ENCODE measurements at regions not wholly inside any gene's neighbourhood (a gene's known extent, or its start where the extent isn't known, plus 50 kb on each side); places are given as distances from the start of the nearest gene placed in this dataset.

- TF ChIP-seq, protein P1, sequence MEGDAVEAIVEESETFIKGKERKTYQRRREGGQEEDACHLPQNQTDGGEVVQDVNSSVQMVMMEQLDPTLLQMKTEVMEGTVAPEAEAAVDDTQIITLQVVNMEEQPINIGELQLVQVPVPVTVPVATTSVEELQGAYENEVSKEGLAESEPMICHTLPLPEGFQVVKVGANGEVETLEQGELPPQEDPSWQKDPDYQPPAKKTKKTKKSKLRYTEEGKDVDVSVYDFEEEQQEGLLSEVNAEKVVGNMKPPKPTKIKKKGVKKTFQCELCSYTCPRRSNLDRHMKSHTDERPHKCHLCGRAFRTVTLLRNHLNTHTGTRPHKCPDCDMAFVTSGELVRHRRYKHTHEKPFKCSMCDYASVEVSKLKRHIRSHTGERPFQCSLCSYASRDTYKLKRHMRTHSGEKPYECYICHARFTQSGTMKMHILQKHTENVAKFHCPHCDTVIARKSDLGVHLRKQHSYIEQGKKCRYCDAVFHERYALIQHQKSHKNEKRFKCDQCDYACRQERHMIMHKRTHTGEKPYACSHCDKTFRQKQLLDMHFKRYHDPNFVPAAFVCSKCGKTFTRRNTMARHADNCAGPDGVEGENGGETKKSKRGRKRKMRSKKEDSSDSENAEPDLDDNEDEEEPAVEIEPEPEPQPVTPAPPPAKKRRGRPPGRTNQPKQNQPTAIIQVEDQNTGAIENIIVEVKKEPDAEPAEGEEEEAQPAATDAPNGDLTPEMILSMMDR (IDR thresholded peaks at IDR 0.05): no peak
- no peak for TF ChIP-seq POLR2A (IDR thresholded peaks at IDR 0.05)
- H3K27me3 ChIP-seq: no peaks in the 10 kb centered on the region
- intact Hi-C loops (cut with DNase I): no loop called here
- H3K4me1 ChIP-seq: peaks cover 3 to 22% (median 4%) of the 10 kb centered on the region in 3 donors
- no peaks in the 10 kb centered on the region for H3K9me3 ChIP-seq
- H3K27ac ChIP-seq: no peak overlapping the region
- H3K4me3 ChIP-seq: no peak overlapping the region
- H3K36me3 ChIP-seq: no peaks in the 10 kb centered on the region
- no peak for DNase-seq
- WGBS, 2 donors: 80 to 81% methylated on average over 9 to 11 of the region's 16 CpGs
Observed at GRCh38 chr11:115674176-115674936, 170.1 kb upstream of the CADM1 start.

GRCh38 chr11:115673720-115674119 is 169.5 kb upstream of the CADM1 start:
- peaks cover 3 to 22% (median 4%) of the 10 kb centered on the region in 3 donors for H3K4me1 ChIP-seq
- no peak for TF ChIP-seq POLR2A (IDR thresholded peaks at IDR 0.05)
- TF ChIP-seq, protein P1 (IDR thresholded peaks at IDR 0.05): no peak
- 82 to 92% methylated on average over 3 of the region's 3 CpGs for WGBS, 2 donors
- intact Hi-C loops (cut with DNase I): no loop called here
- H3K27me3 ChIP-seq: no peaks in the 10 kb centered on the region
- no peak overlapping the region for H3K27ac ChIP-seq
- H3K36me3 ChIP-seq: no peaks in the 10 kb centered on the region
- no peak for DNase-seq
- no peak overlapping the region for H3K4me3 ChIP-seq
- H3K9me3 ChIP-seq: no peaks in the 10 kb centered on the region

- DNase-seq: no peak
- no peaks in the 10 kb centered on the region for H3K27me3 ChIP-seq
- no peak for TF ChIP-seq POLR2A (IDR thresholded peaks at IDR 0.05)
- TF ChIP-seq, protein P1 (IDR thresholded peaks at IDR 0.05): no peak
- peaks cover 3 to 22% (median 4%) of the 10 kb centered on the region in 3 donors for H3K4me1 ChIP-seq
- WGBS, 2 donors: 17 to 19% methylated on average over 1 to 4 of the region's 4 CpGs
- H3K4me3 ChIP-seq: no peak overlapping the region
- no peaks in the 10 kb centered on the region for H3K9me3 ChIP-seq
- intact Hi-C loops (cut with DNase I): no loop called here
- no peaks in the 10 kb centered on the region for H3K36me3 ChIP-seq
- no peak overlapping the region for H3K27ac ChIP-seq
Observed at GRCh38 chr11:115672999-115673411, 168.8 kb upstream of the CADM1 start.

DNA sequence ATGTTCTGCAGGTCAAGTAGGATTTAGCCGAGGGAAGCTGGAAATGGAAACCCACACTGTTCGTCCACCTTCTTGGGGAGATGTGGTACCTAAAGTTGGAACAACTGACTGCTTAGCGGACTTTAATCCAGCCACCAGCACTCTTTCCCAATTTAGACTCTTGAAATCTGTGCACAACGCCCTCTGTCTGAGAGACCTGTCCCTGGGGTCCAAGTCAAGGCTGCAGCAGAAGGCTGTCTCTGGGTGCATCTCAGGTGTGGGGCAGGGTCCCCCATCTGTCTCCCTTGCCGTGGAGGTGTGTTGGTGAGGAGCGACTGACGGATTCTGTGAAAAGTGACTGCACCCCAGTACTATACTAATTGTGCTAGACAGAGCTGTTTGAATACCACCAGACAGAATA is 168.2 kb upstream of the CADM1 start:
- 91 to 93% methylated on average over 7 of the region's 7 CpGs for WGBS, 2 donors
- Histone ChIP-seq H3K27me3 (no peaks in the 10 kb centered on the region), H3K36me3 (no peaks in the 10 kb centered on the region), H3K4me3 (no peak overlapping the region), H3K27ac (no peak overlapping the region), H3K4me1 (peaks cover 3 to 22% (median 4%) of the 10 kb centered on the region in 3 donors), H3K9me3 (no peaks in the 10 kb centered on the region)
- intact Hi-C loops (cut with DNase I): no loop called here
- DNase-seq: no peak
- TF ChIP-seq, protein P1 (IDR thresholded peaks at IDR 0.05): no peak
- TF ChIP-seq POLR2A (IDR thresholded peaks at IDR 0.05): no peak

DNA sequence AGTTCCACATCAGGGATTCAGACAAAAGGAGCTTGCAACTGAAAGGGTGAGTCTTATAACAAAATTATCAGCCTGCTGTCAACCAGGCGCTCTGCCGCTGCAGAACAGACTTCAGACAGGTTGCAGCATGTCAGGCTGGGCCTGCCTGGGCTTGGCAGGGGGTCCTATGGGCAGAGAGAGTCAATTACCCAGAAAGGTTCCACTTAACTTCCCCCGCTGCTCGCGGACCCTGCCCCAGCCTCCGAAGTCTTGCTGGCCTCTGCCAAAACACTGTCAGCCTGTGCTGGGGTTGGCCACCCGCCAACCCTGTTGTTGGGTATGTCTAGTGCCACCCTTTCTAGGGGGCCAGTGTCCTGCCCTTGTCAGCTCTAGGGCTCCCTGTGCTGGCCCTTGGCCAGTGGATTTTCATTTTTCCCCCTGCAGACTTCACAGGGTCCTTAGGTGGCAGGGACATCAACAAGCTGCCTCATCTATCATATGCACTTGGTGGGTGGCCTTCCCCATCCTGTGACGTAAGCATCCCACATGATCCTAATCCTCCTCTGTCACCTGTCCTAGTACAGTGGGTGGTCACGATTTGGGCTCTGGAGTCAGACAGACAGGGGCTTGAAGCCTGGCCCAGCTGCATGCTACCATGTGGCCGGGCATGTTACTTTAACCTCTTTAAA is 166.5 kb upstream of the CADM1 start:
- intact Hi-C loops (cut with DNase I): no loop called here
- H3K27me3 ChIP-seq: no peaks in the 10 kb centered on the region
- peaks cover 3 to 22% (median 4%) of the 10 kb centered on the region in 3 donors for H3K4me1 ChIP-seq
- no peak for DNase-seq
- no peak overlapping the region for H3K4me3 ChIP-seq
- 47 to 58% methylated on average over 9 to 10 of the region's 10 CpGs for WGBS, 2 donors
- no peaks in the 10 kb centered on the region for H3K36me3 ChIP-seq
- no peaks in the 10 kb centered on the region for H3K9me3 ChIP-seq
- no peak overlapping the region for H3K27ac ChIP-seq
- TF ChIP-seq POLR2A (IDR thresholded peaks at IDR 0.05): no peak
- TF ChIP-seq, protein P1 (IDR thresholded peaks at IDR 0.05): no peak

All from esophagus squamous epithelium (tissue), 5 donors.